HepG2 (cell line): ENCODE measurements at regions not wholly inside any gene's neighbourhood (a gene's known extent, or its start where the extent isn't known, plus 50 kb on each side); places are given as distances from the start of the nearest gene placed in this dataset.

Experiments used
- BRCA1 ChIP-seq: sonication (generic); formaldehyde crosslinking; IDR thresholded peaks from 2 replicates; pipeline ENCODE4 v1.4.0; 2020; ENCODE audit warnings: missing genetic modification reagents
- ETV6 ChIP-seq: sonication (generic); formaldehyde crosslinking; conservative IDR thresholded peaks from 2 replicates; pipeline ENCODE4 v1.4.0; 2020; ENCODE audit warnings: missing genetic modification reagents
- HOXA3 ChIP-seq: sonication (generic); formaldehyde crosslinking; IDR thresholded peaks from 2 replicates; pipeline ENCODE4 v1.5.0; 2020; ENCODE audit warnings: missing genetic modification reagents
- MIXL1 ChIP-seq: IDR thresholded peaks from 2 replicates; pipeline ENCODE4 v1.6.1; 2016
- MXD3 ChIP-seq: IDR thresholded peaks from 2 replicates; pipeline ENCODE4 v1.6.1; 2016; ENCODE audit warnings: mild to moderate bottlenecking, missing biosample characterization, missing genetic modification reagents
- NFE2 ChIP-seq: sonication (generic); formaldehyde crosslinking; IDR thresholded peaks from 2 replicates; pipeline ENCODE4 v1.4.0; 2020; ENCODE audit warnings: missing genetic modification reagents
- RXRA ChIP-seq: sonication (generic); formaldehyde crosslinking; IDR thresholded peaks from 2 replicates; pipeline ENCODE4 v1.5.1; 2020; ENCODE audit warnings: missing genetic modification reagents
- SCMH1 ChIP-seq: sonication (generic); formaldehyde crosslinking; IDR thresholded peaks from 2 replicates; pipeline ENCODE4 v1.9.0; 2021; ENCODE audit warnings: missing genetic modification reagents, mild to moderate bottlenecking, borderline replicate concordance
- SKIL ChIP-seq: sonication (generic); formaldehyde crosslinking; IDR thresholded peaks from 2 replicates; pipeline ENCODE4 v1.8.0; 2022; ENCODE audit warnings: missing genetic modification reagents, mild to moderate bottlenecking, moderate library complexity, borderline replicate concordance
- TFDP1 ChIP-seq: IDR thresholded peaks from 2 replicates; pipeline ENCODE4 v1.6.1; 2016; ENCODE audit warnings: missing compliant biosample characterization, missing genetic modification reagents, borderline replicate concordance
- YY1 ChIP-seq: IDR thresholded peaks from 2 replicates; pipeline ENCODE4 v1.6.1; 2011; ENCODE audit warnings: low read length, low read depth, moderate library complexity, mild to moderate bottlenecking; ENCODE audit not compliant: insufficient read depth, insufficient replicate concordance
- ZNF281 ChIP-seq: sonication (generic); formaldehyde crosslinking; IDR thresholded peaks from 2 replicates; pipeline ENCODE4 v1.4.0; 2020; ENCODE audit warnings: missing genetic modification reagents, borderline replicate concordance
- ZNF337 ChIP-seq: sonication (generic); formaldehyde crosslinking; IDR thresholded peaks from 2 replicates; pipeline ENCODE4 v1.5.1; 2020; ENCODE audit warnings: missing genetic modification reagents, low read depth, mild to moderate bottlenecking, borderline replicate concordance
- ZNF574 ChIP-seq: sonication (generic); formaldehyde crosslinking; IDR thresholded peaks from 2 replicates; pipeline ENCODE4 v1.4.0; 2020; ENCODE audit warnings: missing genetic modification reagents
- ZNF678 ChIP-seq: sonication (generic); formaldehyde crosslinking; IDR thresholded peaks from 2 replicates; pipeline ENCODE4 v1.4.0; 2020; ENCODE audit warnings: mild to moderate bottlenecking, missing genetic modification reagents
- ZXDC ChIP-seq: sonication (generic); formaldehyde crosslinking; IDR thresholded peaks from 2 replicates; pipeline ENCODE4 v1.5.0; 2020; ENCODE audit warnings: mild to moderate bottlenecking, missing genetic modification reagents

GRCh38 chr16:10297341-10298006 lies 88.4 kb upstream of the ATF7IP2 start (continued):
- TF ChIP-seq TFDP1 (CRISPR knock-in tag): no peak; the same call in 1 of the 2 replicates
- TF ChIP-seq BRCA1 (CRISPR knock-in tag): no peak
- no peak for TF ChIP-seq ETV6 (CRISPR knock-in tag)
- peak; percentile 53; the same call in 1 of the 2 replicates for TF ChIP-seq ZNF337 (CRISPR knock-in tag)
- no peak for TF ChIP-seq SCMH1 (CRISPR knock-in tag)
- no peak for TF ChIP-seq NFE2 (CRISPR knock-in tag)
- no peak for TF ChIP-seq MXD3
- no peak for TF ChIP-seq ZXDC
- no peak; the same call in 1 of the 2 replicates for TF ChIP-seq RXRA (CRISPR knock-in tag)
- peak; percentile 47; the same call in 1 of the 2 replicates for TF ChIP-seq HOXA3 (CRISPR knock-in tag)
- TF ChIP-seq MIXL1 (CRISPR knock-in tag): peak; percentile 43; the same call in 1 of the 2 replicates
- 0 out of 2 replicates have a peak, but pooled peaks have one; percentile 9 for TF ChIP-seq ZNF281 (CRISPR knock-in tag)
- no peak for TF ChIP-seq YY1
- no peak for TF ChIP-seq SKIL (CRISPR knock-in tag)
- peak; percentile 49; the same call in 1 of the 2 replicates for TF ChIP-seq ZNF574 (CRISPR knock-in tag)
- no peak for TF ChIP-seq ZNF678 (CRISPR knock-in tag)
